ENCODE measurements at regions not wholly inside any gene's neighbourhood (a gene's known extent, or its start where the extent isn't known, plus 50 kb on each side); places are given as distances from the start of the nearest gene placed in this dataset.
"Not testable (repeated sequence)": the region's sequence is repeated elsewhere in the genome, so short reads cannot be mapped to it uniquely, and the experiment has no call there.

GRCh38 chr3:146368882-146369523, 100.4 kb downstream of the PLSCR2 start:
- no peak for DNase-seq (ENCODE audit: low spot score in 2 of 2)
- Histone ChIP-seq H3K4me1 (no peaks in the 10 kb centered on the region), H3K27ac (no peak overlapping the region), H3K27me3 (no peaks in the 10 kb centered on the region), H3K9me3 (no peaks in the 10 kb centered on the region), H3K4me3 (no peak overlapping the region), H3K36me3 (no peaks in the 10 kb centered on the region)
- WGBS: 80% methylated on average over 3 of the region's 3 CpGs
- TF ChIP-seq POLR2AphosphoS5 (IDR thresholded peaks at IDR 0.05) (no peak), POLR2A (IDR thresholded peaks at IDR 0.05) (no peak), CTCF (IDR thresholded peaks at IDR 0.05) (no peak), EP300 (IDR thresholded peaks at IDR 0.05) (no peak)

- no peak overlapping the region for H3K4me3 ChIP-seq
- no peak overlapping the region for H3K27ac ChIP-seq
- no peak for TF ChIP-seq CTCF (IDR thresholded peaks at IDR 0.05)
- TF ChIP-seq EP300 (IDR thresholded peaks at IDR 0.05): no peak
- TF ChIP-seq POLR2A (IDR thresholded peaks at IDR 0.05): no peak
- no peak for TF ChIP-seq POLR2AphosphoS5 (IDR thresholded peaks at IDR 0.05)
- H3K4me1 ChIP-seq: no peaks in the 10 kb centered on the region
- no peak for DNase-seq (ENCODE audit: low spot score in 2 of 2)
- 80% methylated on average over 1 of the region's 1 CpG for WGBS
- no peaks in the 10 kb centered on the region for H3K9me3 ChIP-seq
- H3K27me3 ChIP-seq: no peaks in the 10 kb centered on the region
- H3K36me3 ChIP-seq: no peaks in the 10 kb centered on the region
Measured at GRCh38 chr3:146359841-146360240, 108.9 kb upstream of the PLSCR4 start.

GRCh38 chr3:146354421-146354820, 103.5 kb upstream of the PLSCR4 start:
- not testable (repeated sequence) for H3K36me3 ChIP-seq; H3K27me3 ChIP-seq; H3K4me3 ChIP-seq; H3K27ac ChIP-seq; H3K9me3 ChIP-seq; DNase-seq (ENCODE audit: low spot score in 2 of 2); H3K4me1 ChIP-seq
- 90% methylated on average over 6 of the region's 6 CpGs for WGBS

- Histone ChIP-seq H3K4me3 (no peak overlapping the region), H3K27ac (no peak overlapping the region), H3K9me3 (no peaks in the 10 kb centered on the region), H3K36me3 (no peaks in the 10 kb centered on the region), H3K4me1 (no peaks in the 10 kb centered on the region), H3K27me3 (no peaks in the 10 kb centered on the region)
- WGBS: 81% methylated on average over 2 of the region's 2 CpGs
- no peak for DNase-seq (ENCODE audit: low spot score in 2 of 2)
- TF ChIP-seq POLR2A (IDR thresholded peaks at IDR 0.05): no peak
Measured at GRCh38 chr3:146350852-146351251, 99.9 kb upstream of the PLSCR4 start.

GRCh38 chr3:146345900-146346299, 95.0 kb upstream of the PLSCR4 start:
- no peak for DNase-seq (ENCODE audit: low spot score in 2 of 2)
- H3K27ac ChIP-seq: no peak overlapping the region
- no peak overlapping the region for H3K4me3 ChIP-seq
- H3K9me3 ChIP-seq: no peaks in the 10 kb centered on the region
- no peaks in the 10 kb centered on the region for H3K36me3 ChIP-seq
- H3K4me1 ChIP-seq: no peaks in the 10 kb centered on the region
- WGBS: 67% methylated on average over 2 of the region's 2 CpGs
- TF ChIP-seq CTCF (IDR thresholded peaks at IDR 0.05) (no peak), POLR2AphosphoS5 (IDR thresholded peaks at IDR 0.05) (no peak), POLR2A (IDR thresholded peaks at IDR 0.05) (no peak), EP300 (IDR thresholded peaks at IDR 0.05) (no peak)
- H3K27me3 ChIP-seq: no peaks in the 10 kb centered on the region

- no peak for DNase-seq (ENCODE audit: low spot score in 2 of 2)
- WGBS: 41% methylated on average over 2 of the region's 2 CpGs
- no peak for TF ChIP-seq EP300 (IDR thresholded peaks at IDR 0.05)
- TF ChIP-seq POLR2A (IDR thresholded peaks at IDR 0.05): no peak
- no peak for TF ChIP-seq CTCF (IDR thresholded peaks at IDR 0.05)
- no peak for TF ChIP-seq POLR2AphosphoS5 (IDR thresholded peaks at IDR 0.05)
Measured at GRCh38 chr3:146343551-146343950, 92.6 kb upstream of the PLSCR4 start.

More at GRCh38 chr3:146343551-146343950, 92.6 kb upstream of the PLSCR4 start:
- Histone ChIP-seq H3K27ac (no peak overlapping the region), H3K9me3 (no peaks in the 10 kb centered on the region), H3K27me3 (no peaks in the 10 kb centered on the region), H3K36me3 (no peaks in the 10 kb centered on the region), H3K4me3 (no peak overlapping the region), H3K4me1 (no peaks in the 10 kb centered on the region)
